Middle frontal gyrus (tissue), 1 donor: ENCODE measurements at regions not wholly inside any gene's neighbourhood (a gene's known extent, or its start where the extent isn't known, plus 50 kb on each side); places are given as distances from the start of the nearest gene placed in this dataset.

Experiments used
- DNase-seq: peaks from one replicate; pipeline ENCODE4 v3.0.0-alpha.2; 2015; ENCODE audit warnings: low spot score; ENCODE audit errors: extremely low spot score

GRCh38 chr6:30396833-30397479 is 52.0 kb downstream of the RPP21 start:
- DNase-seq: peak; percentile 18

GRCh38 chr6:30397697-30398096 is 52.7 kb downstream of the RPP21 start:
- DNase-seq: no peak

GRCh38 chr6:30399390-30400058 is 54.6 kb downstream of the RPP21 start:
- DNase-seq: no peak

- DNase-seq: no peak
These were observed 61.0 kb downstream of the RPP21 start for GRCh38 chr6:30405934-30406333.

- no peak for DNase-seq
These were observed 64.2 kb downstream of the RPP21 start for GRCh38 chr6:30409184-30409583.

GRCh38 chr6:30411515-30412207 is 66.7 kb downstream of the RPP21 start:
- DNase-seq: no peak

- DNase-seq: no peak
These were observed 70.9 kb upstream of the HLA-E start for GRCh38 chr6:30418448-30418847.

- DNase-seq: no peak
These were observed 64.8 kb upstream of the HLA-E start for GRCh38 chr6:30424549-30424948.
